ENCODE measurements at regions not wholly inside any gene's neighbourhood (a gene's known extent, or its start where the extent isn't known, plus 50 kb on each side); places are given as distances from the start of the nearest gene placed in this dataset.

- Mint-ChIP-seq H3K9me3 (no peaks in the 10 kb centered on the region), H3K27ac (ENCODE audit: unreplicated experiment) (no peak overlapping the region), H3K27me3 (ENCODE audit: low read depth) (peaks cover 10% of the 10 kb centered on the region), H3K36me3 (ENCODE audit: low read depth) (no peaks in the 10 kb centered on the region), H3K4me1 (no peaks in the 10 kb centered on the region), H3K4me3 (no peak overlapping the region)
- no peak for TF ChIP-seq CTCF (conservative IDR thresholded peaks at IDR 0.05)
- no peak for DNase-seq (ENCODE audit: low read depth, low spot score)
These were observed 62.8 kb downstream of the FBXO5 start for GRCh38 chr6:152920016-152920415.
